ENCODE measurements at regions not wholly inside any gene's neighbourhood (a gene's known extent, or its start where the extent isn't known, plus 50 kb on each side); places are given as distances from the start of the nearest gene placed in this dataset.

DNA sequence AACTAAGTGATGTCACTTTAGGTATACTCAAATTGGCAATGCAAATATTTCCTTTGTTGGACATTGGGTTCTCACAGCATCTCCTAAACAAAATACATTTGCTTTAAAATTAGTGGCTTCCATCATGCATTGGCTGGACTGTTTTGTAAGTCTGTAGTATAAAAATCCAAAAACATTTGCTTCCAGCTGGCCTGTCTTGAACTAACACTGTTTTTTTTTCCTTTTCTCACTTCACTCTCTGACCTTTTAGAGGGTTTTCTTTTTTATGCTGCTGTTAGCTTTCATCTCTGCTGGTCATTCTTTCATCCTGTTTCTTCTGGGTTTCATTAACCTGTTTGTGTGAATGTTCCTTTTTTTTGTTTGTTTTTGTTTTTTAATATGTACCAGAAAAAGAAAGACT, 121.7 kb upstream of the MLIP start:
- no peak for DNase-seq (ENCODE audit: low read depth)
- Histone ChIP-seq H4K20me1 (ENCODE audit: insufficient read depth, low read length) (no peaks in the 10 kb centered on the region), H3K27ac (ENCODE audit: low read depth, low read length) (no peak overlapping the region), H3K9ac (ENCODE audit: low read length) (no peak overlapping the region), H3K27me3 (ENCODE audit: insufficient read depth, low read length) (no peaks in the 10 kb centered on the region), H3K9me3 (ENCODE audit: insufficient read depth, low read depth, low read length) (no peaks in the 10 kb centered on the region), H3K79me2 (ENCODE audit: insufficient read depth, low read length) (no peaks in the 10 kb centered on the region), H2AFZ (ENCODE audit: low read depth, low read length) (no peak overlapping the region), H3K4me2 (ENCODE audit: low read length) (no peak overlapping the region), H3K36me3 (ENCODE audit: insufficient read depth, low read length) (no peaks in the 10 kb centered on the region), H3K4me1 (ENCODE audit: insufficient read depth, low read length) (peaks cover 22% of the 10 kb centered on the region), H3K4me3 (ENCODE audit: insufficient read depth, low read depth, low read length) (no peak overlapping the region)
- Mint-ChIP-seq H3K9me3 (ENCODE audit: unreplicated experiment) (no peaks in the 10 kb centered on the region), H3K4me1 (ENCODE audit: low read depth, unreplicated experiment) (peaks cover 18% of the 10 kb centered on the region), H3K4me3 (ENCODE audit: unreplicated experiment) (no peak overlapping the region), H3K36me3 (ENCODE audit: low read depth, unreplicated experiment) (no peaks in the 10 kb centered on the region), H3K27ac (ENCODE audit: unreplicated experiment) (peak overlapping the region; percentile 22), H3K27me3 (ENCODE audit: low read depth, unreplicated experiment) (no peaks in the 10 kb centered on the region)
- no peak for FAIRE-seq
- no peak for TF ChIP-seq EZH2 (IDR thresholded peaks at IDR 0.05; ENCODE audit: insufficient read depth, low read length)
- TF ChIP-seq, protein P1, sequence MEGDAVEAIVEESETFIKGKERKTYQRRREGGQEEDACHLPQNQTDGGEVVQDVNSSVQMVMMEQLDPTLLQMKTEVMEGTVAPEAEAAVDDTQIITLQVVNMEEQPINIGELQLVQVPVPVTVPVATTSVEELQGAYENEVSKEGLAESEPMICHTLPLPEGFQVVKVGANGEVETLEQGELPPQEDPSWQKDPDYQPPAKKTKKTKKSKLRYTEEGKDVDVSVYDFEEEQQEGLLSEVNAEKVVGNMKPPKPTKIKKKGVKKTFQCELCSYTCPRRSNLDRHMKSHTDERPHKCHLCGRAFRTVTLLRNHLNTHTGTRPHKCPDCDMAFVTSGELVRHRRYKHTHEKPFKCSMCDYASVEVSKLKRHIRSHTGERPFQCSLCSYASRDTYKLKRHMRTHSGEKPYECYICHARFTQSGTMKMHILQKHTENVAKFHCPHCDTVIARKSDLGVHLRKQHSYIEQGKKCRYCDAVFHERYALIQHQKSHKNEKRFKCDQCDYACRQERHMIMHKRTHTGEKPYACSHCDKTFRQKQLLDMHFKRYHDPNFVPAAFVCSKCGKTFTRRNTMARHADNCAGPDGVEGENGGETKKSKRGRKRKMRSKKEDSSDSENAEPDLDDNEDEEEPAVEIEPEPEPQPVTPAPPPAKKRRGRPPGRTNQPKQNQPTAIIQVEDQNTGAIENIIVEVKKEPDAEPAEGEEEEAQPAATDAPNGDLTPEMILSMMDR (IDR thresholded peaks at IDR 0.05; ENCODE audit: insufficient read depth, low read depth, low read length), result no peak

DNA sequence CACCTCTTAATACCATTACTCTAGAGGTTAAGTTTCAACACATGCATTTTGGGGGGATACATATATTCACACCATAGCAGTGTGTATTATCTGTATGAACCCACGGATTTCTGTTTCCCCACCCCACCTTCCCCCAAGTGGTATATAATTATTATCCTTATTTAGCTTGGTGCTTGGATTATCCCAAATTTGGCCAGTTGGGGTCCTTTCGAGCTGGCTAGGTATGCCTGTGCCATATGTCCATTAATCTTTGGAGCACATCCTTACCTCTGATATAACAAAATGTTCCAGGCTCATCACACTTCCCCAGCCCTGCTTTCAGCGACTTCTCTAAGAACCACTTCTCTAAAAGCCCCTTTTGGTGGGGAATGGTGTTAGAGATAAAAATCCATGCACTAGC, 118.7 kb upstream of the MLIP start:
- Mint-ChIP-seq H3K4me1 (ENCODE audit: low read depth, unreplicated experiment) (no peaks in the 10 kb centered on the region), H3K27ac (ENCODE audit: unreplicated experiment) (no peak overlapping the region), H3K4me3 (ENCODE audit: unreplicated experiment) (no peak overlapping the region), H3K9me3 (ENCODE audit: unreplicated experiment) (no peaks in the 10 kb centered on the region), H3K36me3 (ENCODE audit: low read depth, unreplicated experiment) (no peaks in the 10 kb centered on the region), H3K27me3 (ENCODE audit: low read depth, unreplicated experiment) (no peaks in the 10 kb centered on the region)
- H3K79me2 ChIP-seq (ENCODE audit: insufficient read depth, low read length), result no peaks in the 10 kb centered on the region
- H3K36me3 ChIP-seq (ENCODE audit: insufficient read depth, low read length), result no peaks in the 10 kb centered on the region
- H3K27ac ChIP-seq (ENCODE audit: low read depth, low read length), result no peak overlapping the region
- no peak overlapping the region for H2AFZ ChIP-seq (ENCODE audit: low read depth, low read length)
- FAIRE-seq (no peak), DNase-seq (ENCODE audit: low read depth) (no peak)
- H4K20me1 ChIP-seq (ENCODE audit: insufficient read depth, low read length), result no peaks in the 10 kb centered on the region
- H3K27me3 ChIP-seq (ENCODE audit: insufficient read depth, low read length), result no peaks in the 10 kb centered on the region
- TF ChIP-seq, protein P1 (IDR thresholded peaks at IDR 0.05; ENCODE audit: insufficient read depth, low read depth, low read length), result no peak
- H3K4me3 ChIP-seq (ENCODE audit: insufficient read depth, low read depth, low read length), result no peak overlapping the region
- H3K9me3 ChIP-seq (ENCODE audit: insufficient read depth, low read depth, low read length), result no peaks in the 10 kb centered on the region
- no peak overlapping the region for H3K4me2 ChIP-seq (ENCODE audit: low read length)
- H3K4me1 ChIP-seq (ENCODE audit: insufficient read depth, low read length), result no peaks in the 10 kb centered on the region
- H3K9ac ChIP-seq (ENCODE audit: low read length), result no peak overlapping the region

DNA sequence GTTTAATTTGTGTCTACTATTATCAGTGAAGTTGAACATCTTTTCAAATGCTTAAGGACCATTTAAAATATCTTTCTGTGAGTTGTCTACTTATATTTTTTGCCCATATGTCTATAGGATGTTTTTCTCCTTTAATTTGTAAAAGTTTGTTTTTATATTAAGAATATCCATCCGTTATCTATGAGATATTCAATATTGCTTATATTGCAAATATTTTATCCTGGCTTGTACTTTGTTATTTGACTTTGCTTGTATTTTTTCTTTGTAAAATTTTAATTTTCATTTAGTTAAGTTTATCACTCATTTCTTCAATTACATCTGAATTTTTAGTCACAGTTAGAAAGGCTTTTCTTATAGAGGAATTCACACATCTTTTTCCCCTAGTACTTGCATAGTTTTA, 117.0 kb upstream of the MLIP start:
- no peak overlapping the region for H3K4me3 Mint-ChIP-seq (ENCODE audit: unreplicated experiment)
- no peaks in the 10 kb centered on the region for H4K20me1 ChIP-seq (ENCODE audit: insufficient read depth, low read length)
- no peak overlapping the region for H3K4me2 ChIP-seq (ENCODE audit: low read length)
- H3K36me3 ChIP-seq (ENCODE audit: insufficient read depth, low read length), result no peaks in the 10 kb centered on the region
- H3K4me1 ChIP-seq (ENCODE audit: insufficient read depth, low read length), result no peaks in the 10 kb centered on the region
- H3K27me3 Mint-ChIP-seq (ENCODE audit: low read depth, unreplicated experiment), result no peaks in the 10 kb centered on the region
- H3K36me3 Mint-ChIP-seq (ENCODE audit: low read depth, unreplicated experiment), result no peaks in the 10 kb centered on the region
- no peak for FAIRE-seq
- H3K4me1 Mint-ChIP-seq (ENCODE audit: low read depth, unreplicated experiment), result no peaks in the 10 kb centered on the region
- H3K27ac Mint-ChIP-seq (ENCODE audit: unreplicated experiment), result no peak overlapping the region
- H3K27me3 ChIP-seq (ENCODE audit: insufficient read depth, low read length), result no peaks in the 10 kb centered on the region
- H3K9ac ChIP-seq (ENCODE audit: low read length), result no peak overlapping the region
- H3K9me3 Mint-ChIP-seq (ENCODE audit: unreplicated experiment), result no peaks in the 10 kb centered on the region
- H3K79me2 ChIP-seq (ENCODE audit: insufficient read depth, low read length), result no peaks in the 10 kb centered on the region
- no peaks in the 10 kb centered on the region for H3K9me3 ChIP-seq (ENCODE audit: insufficient read depth, low read depth, low read length)
- no peak for DNase-seq (ENCODE audit: low read depth)
- H3K4me3 ChIP-seq (ENCODE audit: insufficient read depth, low read depth, low read length), result no peak overlapping the region
- no peak for TF ChIP-seq EZH2 (IDR thresholded peaks at IDR 0.05; ENCODE audit: insufficient read depth, low read length)
- TF ChIP-seq, protein P1 (IDR thresholded peaks at IDR 0.05; ENCODE audit: insufficient read depth, low read depth, low read length), result no peak
- no peak overlapping the region for H2AFZ ChIP-seq (ENCODE audit: low read depth, low read length)
- H3K27ac ChIP-seq (ENCODE audit: low read depth, low read length), result no peak overlapping the region

Data from astrocyte (in vitro differentiated cells and primary cell).